ENCODE measurements at regions not wholly inside any gene's neighbourhood (a gene's known extent, or its start where the extent isn't known, plus 50 kb on each side); places are given as distances from the start of the nearest gene placed in this dataset.

GRCh38 chr3:64319391-64319790 is 94.1 kb upstream of the PRICKLE2 start:
- H3K4me1 Mint-ChIP-seq, result peaks cover 3% of the 10 kb centered on the region
- peaks cover 6% of the 10 kb centered on the region for H3K27me3 Mint-ChIP-seq
- ATAC-seq (ENCODE audit: low read depth), result no peak
- no peaks in the 10 kb centered on the region for H3K36me3 Mint-ChIP-seq
- no peaks in the 10 kb centered on the region for H3K9me3 Mint-ChIP-seq
- H3K27ac Mint-ChIP-seq, result no peak overlapping the region
- no peak overlapping the region for H3K4me3 Mint-ChIP-seq
- DNase-seq (ENCODE audit: low spot score in 2 of 2), result no peak

GRCh38 chr3:64318668-64319271 is 93.5 kb upstream of the PRICKLE2 start:
- Mint-ChIP-seq H3K4me3 (no peak overlapping the region), H3K9me3 (no peaks in the 10 kb centered on the region), H3K36me3 (no peaks in the 10 kb centered on the region), H3K4me1 (peaks cover 3% of the 10 kb centered on the region), H3K27ac (no peak overlapping the region), H3K27me3 (peaks cover 6% of the 10 kb centered on the region)
- DNase-seq (ENCODE audit: low spot score in 2 of 2) (no peak), ATAC-seq (ENCODE audit: low read depth) (no peak)

GRCh38 chr3:64318001-64318400 is 92.7 kb upstream of the PRICKLE2 start:
- H3K36me3 Mint-ChIP-seq, result no peaks in the 10 kb centered on the region
- DNase-seq (ENCODE audit: low spot score in 2 of 2), result no peak
- no peak for ATAC-seq (ENCODE audit: low read depth)
- no peaks in the 10 kb centered on the region for H3K9me3 Mint-ChIP-seq
- no peak overlapping the region for H3K27ac Mint-ChIP-seq
- no peak overlapping the region for H3K4me3 Mint-ChIP-seq
- peaks cover 3% of the 10 kb centered on the region for H3K4me1 Mint-ChIP-seq
- peaks cover 6% of the 10 kb centered on the region for H3K27me3 Mint-ChIP-seq

- peaks cover 6% of the 10 kb centered on the region for H3K27me3 Mint-ChIP-seq
- H3K4me1 Mint-ChIP-seq, result peaks cover 3% of the 10 kb centered on the region
- H3K4me3 Mint-ChIP-seq, result no peak overlapping the region
- H3K27ac Mint-ChIP-seq, result no peak overlapping the region
- no peak for DNase-seq (ENCODE audit: low spot score in 2 of 2)
- H3K9me3 Mint-ChIP-seq, result peaks cover 3% of the 10 kb centered on the region
- no peaks in the 10 kb centered on the region for H3K36me3 Mint-ChIP-seq
- ATAC-seq (ENCODE audit: low read depth), result no peak
These were observed 91.7 kb upstream of the PRICKLE2 start for GRCh38 chr3:64316971-64317370.

GRCh38 chr3:64311424-64312061 is 86.3 kb upstream of the PRICKLE2 start:
- no peak for ATAC-seq (ENCODE audit: low read depth)

GRCh38 chr3:64308931-64309330 is 83.7 kb upstream of the PRICKLE2 start:
- H3K36me3 Mint-ChIP-seq, result no peaks in the 10 kb centered on the region
- DNase-seq (ENCODE audit: low spot score in 2 of 2) (no peak), ATAC-seq (ENCODE audit: low read depth) (no peak)
- H3K9me3 Mint-ChIP-seq, result peaks cover 3% of the 10 kb centered on the region
- no peak overlapping the region for H3K4me3 Mint-ChIP-seq
- H3K4me1 Mint-ChIP-seq, result no peaks in the 10 kb centered on the region
- no peak overlapping the region for H3K27ac Mint-ChIP-seq
- no peaks in the 10 kb centered on the region for H3K27me3 Mint-ChIP-seq

More at GRCh38 chr3:64311424-64312061, 86.3 kb upstream of the PRICKLE2 start:
- Mint-ChIP-seq H3K27me3 (no peaks in the 10 kb centered on the region), H3K9me3 (peaks cover 3% of the 10 kb centered on the region), H3K4me3 (no peak overlapping the region), H3K27ac (no peak overlapping the region), H3K36me3 (no peaks in the 10 kb centered on the region), H3K4me1 (no peaks in the 10 kb centered on the region)
- DNase-seq (ENCODE audit: low spot score in 2 of 2), result no peak

- Mint-ChIP-seq H3K4me1 (no peaks in the 10 kb centered on the region), H3K27me3 (no peaks in the 10 kb centered on the region), H3K9me3 (no peaks in the 10 kb centered on the region), H3K4me3 (no peak overlapping the region), H3K36me3 (no peaks in the 10 kb centered on the region), H3K27ac (no peak overlapping the region)
- no peak for DNase-seq (ENCODE audit: low spot score in 2 of 2)
- no peak for ATAC-seq (ENCODE audit: low read depth)
These were observed 81.5 kb upstream of the PRICKLE2 start for GRCh38 chr3:64306745-64307144.

GRCh38 chr3:64305731-64306130 is 80.5 kb upstream of the PRICKLE2 start:
- H3K36me3 Mint-ChIP-seq, result no peaks in the 10 kb centered on the region
- H3K9me3 Mint-ChIP-seq, result no peaks in the 10 kb centered on the region
- H3K27me3 Mint-ChIP-seq, result peaks cover 4% of the 10 kb centered on the region

GRCh38 chr3:64304828-64305410 is 79.7 kb upstream of the PRICKLE2 start:
- Mint-ChIP-seq H3K4me1 (no peaks in the 10 kb centered on the region), H3K4me3 (no peak overlapping the region), H3K36me3 (no peaks in the 10 kb centered on the region), H3K27ac (no peak overlapping the region), H3K27me3 (peaks cover 4% of the 10 kb centered on the region), H3K9me3 (no peaks in the 10 kb centered on the region)
- ATAC-seq (ENCODE audit: low read depth), result no peak
- no peak for DNase-seq (ENCODE audit: low spot score in 2 of 2)

More at GRCh38 chr3:64305731-64306130, 80.5 kb upstream of the PRICKLE2 start:
- Mint-ChIP-seq H3K4me3 (no peak overlapping the region), H3K4me1 (no peaks in the 10 kb centered on the region), H3K27ac (no peak overlapping the region)
- ATAC-seq (ENCODE audit: low read depth), result no peak
- no peak for DNase-seq (ENCODE audit: low spot score in 2 of 2)

- ATAC-seq (ENCODE audit: low read depth) (no peak), DNase-seq (ENCODE audit: low spot score in 2 of 2) (no peak)
- Mint-ChIP-seq H3K27ac (no peak overlapping the region), H3K27me3 (peaks cover 4% of the 10 kb centered on the region), H3K9me3 (no peaks in the 10 kb centered on the region), H3K36me3 (no peaks in the 10 kb centered on the region), H3K4me1 (no peaks in the 10 kb centered on the region), H3K4me3 (no peak overlapping the region)
These were observed 78.6 kb upstream of the PRICKLE2 start for GRCh38 chr3:64303881-64304280.

GRCh38 chr3:64303401-64303800 is 78.1 kb upstream of the PRICKLE2 start:
- Mint-ChIP-seq H3K27ac (no peak overlapping the region), H3K27me3 (peaks cover 4% of the 10 kb centered on the region), H3K4me1 (no peaks in the 10 kb centered on the region), H3K4me3 (no peak overlapping the region), H3K36me3 (no peaks in the 10 kb centered on the region), H3K9me3 (no peaks in the 10 kb centered on the region)
- DNase-seq (ENCODE audit: low spot score in 2 of 2) (no peak), ATAC-seq (ENCODE audit: low read depth) (no peak)

GRCh38 chr3:64301476-64301875 is 76.2 kb upstream of the PRICKLE2 start:
- no peak overlapping the region for H3K27ac Mint-ChIP-seq
- peaks cover 6% of the 10 kb centered on the region for H3K9me3 Mint-ChIP-seq
- no peaks in the 10 kb centered on the region for H3K4me1 Mint-ChIP-seq
- DNase-seq (ENCODE audit: low spot score in 2 of 2), result no peak
- peaks cover 9% of the 10 kb centered on the region for H3K27me3 Mint-ChIP-seq
- no peaks in the 10 kb centered on the region for H3K36me3 Mint-ChIP-seq
- no peak for ATAC-seq (ENCODE audit: low read depth)
- no peak overlapping the region for H3K4me3 Mint-ChIP-seq

- Mint-ChIP-seq H3K9me3 (peaks cover 6% of the 10 kb centered on the region), H3K4me3 (no peak overlapping the region), H3K27me3 (peaks cover 9% of the 10 kb centered on the region), H3K36me3 (no peaks in the 10 kb centered on the region), H3K27ac (no peak overlapping the region), H3K4me1 (no peaks in the 10 kb centered on the region)
- ATAC-seq (ENCODE audit: low read depth) (no peak), DNase-seq (ENCODE audit: low spot score in 2 of 2) (no peak)
These were observed 75.6 kb upstream of the PRICKLE2 start for GRCh38 chr3:64300790-64301423.

- no peak for DNase-seq (ENCODE audit: low spot score in 2 of 2)
- Mint-ChIP-seq H3K27ac (no peak overlapping the region), H3K36me3 (no peaks in the 10 kb centered on the region), H3K9me3 (peaks cover 6% of the 10 kb centered on the region), H3K4me3 (no peak overlapping the region), H3K4me1 (no peaks in the 10 kb centered on the region), H3K27me3 (peaks cover 9% of the 10 kb centered on the region)
- ATAC-seq (ENCODE audit: low read depth), result no peak
These were observed 73.9 kb upstream of the PRICKLE2 start for GRCh38 chr3:64299206-64299605.
